ENCODE measurements at regions not wholly inside any gene's neighbourhood (a gene's known extent, or its start where the extent isn't known, plus 50 kb on each side); places are given as distances from the start of the nearest gene placed in this dataset.
"Not testable (repeated sequence)": the region's sequence is repeated elsewhere in the genome, so short reads cannot be mapped to it uniquely, and the experiment has no call there.

DNA sequence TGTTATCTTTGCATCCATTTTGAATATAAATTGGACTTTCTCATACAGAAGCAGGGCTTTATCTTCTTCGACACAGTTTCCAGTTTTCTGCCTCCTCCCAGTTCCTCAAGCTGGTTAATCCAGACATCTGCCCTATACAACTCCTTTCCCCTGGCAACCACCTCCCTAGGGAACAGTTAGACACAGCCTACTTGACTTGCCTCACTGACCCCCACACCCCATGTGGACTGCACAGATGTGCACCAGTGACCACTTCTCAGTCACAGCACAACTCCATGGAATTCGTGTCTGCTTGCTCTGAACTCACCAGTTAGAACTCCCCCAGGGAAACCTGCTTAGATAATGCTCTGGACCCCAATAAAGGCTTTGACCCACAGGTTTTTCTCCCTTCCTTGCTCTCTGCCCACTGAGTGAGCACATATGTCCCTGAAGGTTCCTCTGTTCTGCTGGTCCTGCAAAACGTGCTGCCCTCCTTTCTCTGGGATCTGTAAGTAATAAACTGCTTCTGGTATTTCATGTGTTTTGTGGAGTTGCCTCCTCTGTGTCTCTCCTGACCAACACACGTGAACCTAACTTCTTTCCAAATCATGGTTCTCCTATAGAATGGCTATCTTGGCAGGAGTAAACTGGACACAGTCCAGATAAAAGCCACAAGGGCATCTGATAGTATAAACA, 351.2 kb downstream of the CD83 start:
- DNase-seq, result no peak

- no peak for DNase-seq
Observed at GRCh38 chr6:14470101-14470500, 352.5 kb downstream of the CD83 start.

- no peak for DNase-seq
Observed at GRCh38 chr6:14470671-14471070, 353.1 kb downstream of the CD83 start.

GRCh38 chr6:14472255-14472985, 354.8 kb downstream of the CD83 start:
- DNase-seq, result no peak

GRCh38 chr6:14472986-14473337, 355.4 kb downstream of the CD83 start:
- DNase-seq, result no peak

- no peak for DNase-seq
Observed at GRCh38 chr6:14474816-14475215, 357.2 kb downstream of the CD83 start.

DNA sequence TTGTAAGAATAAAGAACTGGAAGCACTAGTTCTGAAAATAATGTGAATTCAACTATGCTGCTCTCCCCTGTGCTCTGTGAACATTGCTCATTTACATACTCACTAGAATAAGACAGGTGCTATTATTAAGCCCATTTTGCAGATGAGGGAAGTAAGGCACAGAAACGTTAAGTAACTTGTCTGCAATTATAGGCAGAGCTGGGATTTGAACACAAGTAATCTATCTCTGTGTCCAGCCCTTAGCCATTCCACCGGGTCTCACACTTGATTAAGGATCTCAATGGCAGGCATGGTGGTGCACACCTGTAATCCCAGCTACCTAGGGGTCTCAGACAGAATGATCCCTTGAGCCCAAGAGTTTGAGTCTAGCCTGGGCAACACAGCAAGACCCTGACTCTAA, 357.7 kb downstream of the CD83 start:
- no peak for DNase-seq

GRCh38 chr6:14476793-14477531, 359.4 kb downstream of the CD83 start:
- no peak for DNase-seq

GRCh38 chr6:14477559-14477958, 360.0 kb downstream of the CD83 start:
- no peak for DNase-seq

GRCh38 chr6:14478381-14479225, 361.0 kb downstream of the CD83 start:
- DNase-seq, result no peak

DNA sequence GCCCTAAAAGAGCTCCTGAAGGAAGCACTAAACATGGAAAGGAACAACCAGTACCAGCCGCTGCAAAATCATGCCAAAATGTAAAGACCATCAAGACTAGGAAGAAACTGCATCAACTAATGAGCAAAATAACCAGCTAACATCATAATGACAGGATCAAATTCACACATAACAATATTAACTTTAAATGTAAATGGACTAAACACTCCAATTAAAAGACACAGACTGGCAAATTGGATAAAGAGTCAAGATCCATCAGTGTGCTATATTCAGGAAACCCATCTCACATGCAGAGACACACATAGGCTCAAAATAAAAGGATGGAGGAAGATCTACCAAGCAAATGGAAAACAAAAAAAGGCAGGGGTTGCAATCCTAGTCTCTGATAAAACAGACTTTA, 364.4 kb downstream of the CD83 start:
- not testable (repeated sequence) for DNase-seq

GRCh38 chr6:14487625-14488024, 370.1 kb downstream of the CD83 start:
- no peak for DNase-seq

GRCh38 chr6:14488180-14488579, 370.6 kb downstream of the CD83 start:
- no peak for DNase-seq

DNA sequence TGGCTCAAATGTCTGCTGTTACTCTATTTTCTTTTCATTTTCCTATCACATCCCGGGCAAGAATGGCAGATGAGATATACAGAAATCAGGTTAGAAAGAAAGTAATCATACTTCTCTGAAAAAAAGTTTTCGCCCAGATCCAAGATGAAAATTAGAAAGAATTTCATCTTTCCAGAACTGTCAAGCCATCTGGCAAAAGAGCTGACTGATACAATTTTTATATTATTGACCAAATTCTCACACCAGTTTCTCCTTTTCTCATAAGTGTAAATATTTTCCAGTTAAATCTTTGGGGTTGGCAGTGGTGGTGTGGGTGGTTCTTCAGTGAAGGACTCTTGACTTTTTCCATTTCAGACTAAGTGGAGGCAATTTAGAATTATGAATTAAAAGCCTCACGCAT, 371.9 kb downstream of the CD83 start:
- DNase-seq, result no peak

DNA sequence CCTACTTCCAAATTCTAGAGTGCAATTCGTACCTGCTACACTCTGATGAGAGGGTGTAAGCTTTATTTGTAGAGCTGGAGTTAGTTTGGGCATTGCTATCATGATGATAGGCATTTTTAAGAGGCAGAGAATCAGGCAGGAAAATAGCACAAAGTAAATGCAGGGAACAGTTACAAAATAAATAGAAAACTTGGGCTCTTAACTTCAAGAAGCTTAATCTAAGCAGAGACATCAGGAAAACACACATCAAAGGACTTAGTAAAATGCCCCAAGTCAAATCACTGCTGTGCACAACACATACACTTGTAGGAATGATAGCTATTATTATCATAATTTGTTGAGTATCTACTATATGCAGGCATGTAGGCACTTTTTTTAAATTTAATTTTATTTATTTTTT, 381.2 kb downstream of the CD83 start:
- no peak for DNase-seq

GRCh38 chr6:14499309-14499708, 381.7 kb downstream of the CD83 start:
- no peak for DNase-seq

- DNase-seq, result no peak
Observed at GRCh38 chr6:14499841-14500240, 382.3 kb downstream of the CD83 start.

GRCh38 chr6:14500809-14501208, 383.2 kb downstream of the CD83 start:
- DNase-seq, result no peak

GRCh38 chr6:14501240-14501639, 383.7 kb downstream of the CD83 start:
- DNase-seq, result no peak

GRCh38 chr6:14501914-14502313, 384.3 kb downstream of the CD83 start:
- DNase-seq, result no peak

GRCh38 chr6:14502551-14502950, 385.0 kb downstream of the CD83 start:
- no peak for DNase-seq

GRCh38 chr6:14505401-14505800, 387.8 kb downstream of the CD83 start:
- no peak for DNase-seq

DNA sequence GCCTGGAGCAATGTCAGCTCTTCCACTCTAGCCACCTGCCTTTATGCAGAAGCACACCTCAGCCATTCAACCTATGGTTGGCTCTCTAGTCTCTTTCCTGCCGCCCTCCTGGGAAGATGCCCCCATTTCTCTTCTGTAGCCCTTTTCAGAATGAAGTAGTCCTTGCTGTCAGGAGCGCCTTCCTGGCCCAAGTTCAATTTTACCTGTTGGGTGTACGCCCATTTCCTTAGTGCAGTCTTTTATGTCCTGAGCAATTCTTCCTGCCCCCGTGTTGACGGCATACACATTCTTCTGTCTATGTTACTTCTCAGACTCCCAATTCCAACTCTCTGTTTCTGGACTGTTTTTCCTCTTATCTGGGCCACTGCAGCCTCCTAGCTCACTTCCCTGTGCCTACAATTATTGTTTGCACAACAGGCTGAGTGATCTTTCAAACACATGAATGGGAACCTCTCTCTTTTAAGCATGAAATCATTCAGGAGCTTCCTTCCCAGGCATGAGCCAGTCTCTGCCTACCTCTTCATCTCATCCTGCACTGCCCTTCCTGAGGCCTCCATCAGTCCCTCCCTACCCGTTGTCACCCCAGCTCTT, 389.2 kb downstream of the CD83 start:
- no peak for DNase-seq
